Choroid plexus epithelial cell (primary cell): ENCODE measurements at regions not wholly inside any gene's neighbourhood (a gene's known extent, or its start where the extent isn't known, plus 50 kb on each side); places are given as distances from the start of the nearest gene placed in this dataset.

Experiments used
- DNase-seq: peaks from one replicate; pipeline ENCODE4 v3.0.0-alpha.2; 2010; ENCODE audit warnings: low read depth
- H3K4me3 ChIP-seq: 2 replicates; pipeline ENCODE4 v1.5.1; 2011; ENCODE audit warnings: low read depth, mild to moderate bottlenecking, control low read depth, low read length, moderate library complexity
- TF ChIP-seq, protein P1 (sequence below): conservative IDR thresholded peaks from 2 replicates; pipeline ENCODE4 v1.5.1; 2011; ENCODE audit warnings: low read depth, mild to moderate bottlenecking, control low read depth, inconsistent platforms, low read length, moderate library complexity

DNA sequence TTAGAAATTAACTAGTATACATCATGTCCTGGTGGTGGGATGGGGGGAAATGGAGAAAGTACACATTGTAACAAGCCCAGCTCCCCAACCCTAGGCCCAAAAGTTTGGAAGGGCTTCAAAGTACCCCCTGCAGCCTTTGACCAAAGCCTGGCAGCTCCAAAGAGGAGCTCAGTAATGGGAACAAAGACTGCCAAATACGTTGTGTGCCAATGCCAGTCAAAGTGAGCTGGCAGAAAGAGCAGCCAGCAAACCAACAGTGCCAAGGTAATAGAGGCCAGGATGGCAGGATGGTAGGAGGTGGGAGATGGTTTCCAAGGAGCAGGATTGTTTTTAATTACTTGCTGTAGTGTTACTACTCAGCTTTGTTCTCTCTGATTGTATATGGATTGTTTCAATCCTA lies 248.3 kb downstream of the COX7C start:
- DNase-seq, result no peak
- TF ChIP-seq, protein P1, sequence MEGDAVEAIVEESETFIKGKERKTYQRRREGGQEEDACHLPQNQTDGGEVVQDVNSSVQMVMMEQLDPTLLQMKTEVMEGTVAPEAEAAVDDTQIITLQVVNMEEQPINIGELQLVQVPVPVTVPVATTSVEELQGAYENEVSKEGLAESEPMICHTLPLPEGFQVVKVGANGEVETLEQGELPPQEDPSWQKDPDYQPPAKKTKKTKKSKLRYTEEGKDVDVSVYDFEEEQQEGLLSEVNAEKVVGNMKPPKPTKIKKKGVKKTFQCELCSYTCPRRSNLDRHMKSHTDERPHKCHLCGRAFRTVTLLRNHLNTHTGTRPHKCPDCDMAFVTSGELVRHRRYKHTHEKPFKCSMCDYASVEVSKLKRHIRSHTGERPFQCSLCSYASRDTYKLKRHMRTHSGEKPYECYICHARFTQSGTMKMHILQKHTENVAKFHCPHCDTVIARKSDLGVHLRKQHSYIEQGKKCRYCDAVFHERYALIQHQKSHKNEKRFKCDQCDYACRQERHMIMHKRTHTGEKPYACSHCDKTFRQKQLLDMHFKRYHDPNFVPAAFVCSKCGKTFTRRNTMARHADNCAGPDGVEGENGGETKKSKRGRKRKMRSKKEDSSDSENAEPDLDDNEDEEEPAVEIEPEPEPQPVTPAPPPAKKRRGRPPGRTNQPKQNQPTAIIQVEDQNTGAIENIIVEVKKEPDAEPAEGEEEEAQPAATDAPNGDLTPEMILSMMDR, result no peak
- H3K4me3 ChIP-seq, result no peak overlapping the region

DNA sequence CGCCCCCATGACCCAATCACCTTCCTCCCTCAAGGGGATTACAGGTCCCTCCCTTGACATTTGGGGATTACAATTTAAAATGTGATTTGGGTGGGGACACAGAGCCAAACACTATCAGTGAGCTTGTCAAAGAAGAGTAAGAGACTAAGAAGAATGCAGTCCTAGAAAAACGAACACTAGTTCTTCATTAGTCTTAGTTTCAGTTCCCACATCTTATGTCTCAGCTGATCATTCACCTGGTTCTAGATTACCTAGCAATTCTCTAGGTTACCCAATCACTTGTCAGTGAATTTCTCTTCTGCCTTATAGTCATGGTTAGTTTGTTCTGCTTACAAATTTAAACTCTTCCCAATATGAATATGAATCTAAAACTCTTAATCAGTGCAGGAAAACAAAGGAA lies 251.5 kb downstream of the COX7C start:
- TF ChIP-seq, protein P1, result no peak
- no peak for DNase-seq

DNA sequence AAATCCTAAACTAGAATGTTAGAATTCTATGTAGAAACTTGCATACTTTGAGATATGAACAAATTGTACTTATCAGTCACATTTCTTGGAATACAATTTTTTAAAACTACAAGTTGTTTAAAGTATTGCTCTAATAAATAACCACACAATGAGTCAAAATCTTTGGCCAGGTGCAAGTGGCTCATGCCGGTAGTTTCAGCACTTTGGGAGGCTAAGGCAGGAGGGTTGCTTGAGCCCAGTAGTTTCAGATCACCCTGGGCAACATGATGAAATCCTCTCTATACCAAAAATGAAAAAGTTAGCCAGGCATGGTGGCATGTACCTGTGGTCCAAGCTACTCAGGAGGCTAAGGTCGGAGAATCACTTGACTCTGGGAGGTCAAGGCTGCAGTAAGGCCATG lies 257.8 kb downstream of the COX7C start:
- no peak for DNase-seq
- TF ChIP-seq, protein P1, result no peak
- no peak overlapping the region for H3K4me3 ChIP-seq

More for the DNA sequence above, 251.5 kb downstream of the COX7C start:
- no peak overlapping the region for H3K4me3 ChIP-seq

DNA sequence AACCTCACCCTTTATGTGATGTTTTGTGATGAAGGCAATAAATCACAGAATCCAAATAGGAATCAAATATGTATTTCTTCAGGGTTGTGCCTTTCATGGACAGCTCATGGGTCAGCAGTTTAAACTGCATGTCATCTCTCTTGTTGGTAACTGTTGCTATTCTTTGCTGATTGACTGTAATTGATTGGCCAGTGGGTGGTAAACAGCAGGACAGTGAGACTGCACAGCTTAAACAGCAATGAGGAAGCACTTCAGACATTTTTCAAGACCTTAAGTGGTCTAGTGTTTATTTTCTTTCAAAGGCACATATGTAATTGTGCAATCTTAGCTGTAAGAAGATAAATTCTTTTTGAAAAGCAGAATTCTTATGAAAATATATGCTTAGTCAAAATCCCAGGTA lies 260.5 kb downstream of the COX7C start:
- DNase-seq, result peak; percentile 45
- TF ChIP-seq, protein P1, result no peak
- H3K4me3 ChIP-seq, result no peak overlapping the region

DNA sequence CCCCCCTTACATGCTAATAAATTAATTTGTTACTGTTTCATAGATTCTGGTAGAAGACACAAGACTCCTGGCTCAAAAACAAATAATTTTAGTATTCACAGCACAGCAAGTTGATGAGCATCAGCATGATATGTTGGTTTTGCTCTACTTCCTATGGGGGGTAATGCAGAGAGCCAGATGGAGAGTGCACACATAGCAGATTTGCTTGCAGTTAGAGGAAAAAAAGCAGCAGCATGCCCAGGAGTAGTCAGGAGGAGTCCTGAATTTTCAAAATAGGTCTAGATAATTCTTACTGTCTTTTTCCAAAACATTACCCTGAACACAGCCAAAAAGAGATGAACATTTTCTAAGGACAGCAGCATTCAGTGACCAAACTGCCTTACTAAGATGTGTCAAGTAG lies 261.3 kb downstream of the COX7C start:
- TF ChIP-seq, protein P1, result no peak
- no peak overlapping the region for H3K4me3 ChIP-seq
- DNase-seq, result no peak

DNA sequence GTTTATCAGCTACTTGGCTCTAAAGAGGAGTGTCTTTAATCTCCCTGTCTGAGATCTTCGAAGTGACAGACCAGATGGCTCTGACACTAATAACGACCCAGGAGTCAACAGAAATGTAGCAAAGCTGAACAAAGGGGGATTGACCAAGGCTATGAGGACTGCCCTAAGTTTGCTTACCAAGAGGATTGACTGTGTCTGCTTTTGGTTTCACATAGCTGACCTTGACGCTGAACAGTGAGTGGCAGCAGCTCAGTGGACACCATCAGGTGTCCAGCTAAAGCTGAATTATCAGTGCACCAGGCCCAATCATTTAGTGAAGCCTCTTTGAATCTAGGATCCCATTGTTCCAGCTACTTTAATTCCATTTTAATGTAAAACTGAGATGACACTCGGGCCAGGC lies 262.6 kb downstream of the COX7C start:
- no peak overlapping the region for H3K4me3 ChIP-seq
- TF ChIP-seq, protein P1, result no peak
- DNase-seq, result no peak

DNA sequence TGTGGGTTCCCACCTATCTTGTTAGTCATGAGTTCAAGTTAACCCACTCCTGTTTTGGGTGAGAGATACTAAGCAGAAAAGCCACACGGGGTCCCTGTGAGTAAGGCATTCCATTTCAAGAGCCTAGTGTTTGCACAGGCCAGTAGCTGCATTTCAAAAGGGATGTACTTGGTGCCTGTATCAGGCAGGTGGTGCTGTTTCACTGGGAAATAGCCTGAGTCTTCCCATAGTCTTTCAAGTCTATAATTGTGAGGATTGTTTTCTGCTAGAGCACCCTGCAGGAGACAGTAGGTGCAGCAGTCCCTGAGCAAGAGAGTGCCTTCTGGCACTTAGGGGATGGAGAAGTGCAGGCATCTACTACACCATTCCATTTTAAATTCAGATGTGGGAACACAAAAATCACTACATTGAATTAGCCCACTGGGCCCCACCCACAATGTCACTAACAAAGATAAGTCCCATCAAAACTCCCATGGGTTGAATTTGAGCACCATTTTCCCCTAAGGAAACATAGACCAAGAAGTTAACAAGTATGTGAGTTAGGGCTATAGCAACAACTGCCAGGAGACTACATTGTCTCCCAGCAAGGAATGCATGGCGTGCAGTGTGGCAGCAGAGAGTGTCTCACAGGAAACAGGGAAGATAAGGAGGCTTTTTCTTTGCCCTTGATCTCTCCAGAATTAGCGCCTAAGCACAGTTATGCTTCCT lies 263.2 kb downstream of the COX7C start:
- TF ChIP-seq, protein P1, result peak; percentile 87
- no peak overlapping the region for H3K4me3 ChIP-seq
- peak; percentile 92 for DNase-seq
